ENCODE measurements at regions not wholly inside any gene's neighbourhood (a gene's known extent, or its start where the extent isn't known, plus 50 kb on each side); places are given as distances from the start of the nearest gene placed in this dataset.
"Not testable (repeated sequence)": the region's sequence is repeated elsewhere in the genome, so short reads cannot be mapped to it uniquely, and the experiment has no call there.

GRCh38 chr14:43307836-43308235 is 1199.2 kb downstream of the FSCB start:
- no peaks in the 10 kb centered on the region for H3K4me1 Mint-ChIP-seq (ENCODE audit: low read depth)
- H3K36me3 Mint-ChIP-seq (ENCODE audit: low read depth), result no peaks in the 10 kb centered on the region
- H3K27ac Mint-ChIP-seq, result no peak overlapping the region
- no peaks in the 10 kb centered on the region for H3K27me3 Mint-ChIP-seq (ENCODE audit: insufficient read depth)
- peaks cover 23% of the 10 kb centered on the region for H3K9me3 Mint-ChIP-seq
- no peak overlapping the region for H3K4me3 Mint-ChIP-seq
- intact Hi-C loops (cut with micrococcal nuclease), result no loop called here
- no peak for DNase-seq (ENCODE audit: low spot score)

GRCh38 chr14:43306053-43306452 is 1201.0 kb downstream of the FSCB start:
- Mint-ChIP-seq H3K27ac (no peak overlapping the region), H3K4me3 (no peak overlapping the region), H3K9me3 (peaks cover 10% of the 10 kb centered on the region), H3K4me1 (ENCODE audit: low read depth) (no peaks in the 10 kb centered on the region), H3K27me3 (ENCODE audit: insufficient read depth) (no peaks in the 10 kb centered on the region), H3K36me3 (ENCODE audit: low read depth) (no peaks in the 10 kb centered on the region)
- intact Hi-C loops (cut with micrococcal nuclease), result no loop called here
- no peak for DNase-seq (ENCODE audit: low spot score)

GRCh38 chr14:43297794-43298193 is 1209.3 kb downstream of the FSCB start:
- Mint-ChIP-seq H3K36me3 (ENCODE audit: low read depth) (no peaks in the 10 kb centered on the region), H3K9me3 (peaks cover 26% of the 10 kb centered on the region), H3K4me3 (no peak overlapping the region), H3K27ac (no peak overlapping the region), H3K4me1 (ENCODE audit: low read depth) (no peaks in the 10 kb centered on the region), H3K27me3 (ENCODE audit: insufficient read depth) (no peaks in the 10 kb centered on the region)
- no peak for DNase-seq (ENCODE audit: low spot score)
- intact Hi-C loops (cut with micrococcal nuclease), result no loop called here

GRCh38 chr14:43296061-43296460 is 1211.0 kb downstream of the FSCB start:
- H3K4me1 Mint-ChIP-seq (ENCODE audit: low read depth); H3K36me3 Mint-ChIP-seq (ENCODE audit: low read depth); H3K27me3 Mint-ChIP-seq (ENCODE audit: insufficient read depth); H3K27ac Mint-ChIP-seq; DNase-seq (ENCODE audit: low spot score); H3K4me3 Mint-ChIP-seq; intact Hi-C loops (cut with micrococcal nuclease): not testable (repeated sequence)
- peaks cover 29% of the 10 kb centered on the region for H3K9me3 Mint-ChIP-seq

GRCh38 chr14:43285575-43285974 is 1221.5 kb downstream of the FSCB start:
- H3K27ac Mint-ChIP-seq, result no peak overlapping the region
- no peaks in the 10 kb centered on the region for H3K4me1 Mint-ChIP-seq (ENCODE audit: low read depth)
- no peaks in the 10 kb centered on the region for H3K36me3 Mint-ChIP-seq (ENCODE audit: low read depth)
- intact Hi-C loops (cut with micrococcal nuclease), result no loop called here
- H3K4me3 Mint-ChIP-seq, result no peak overlapping the region
- H3K27me3 Mint-ChIP-seq (ENCODE audit: insufficient read depth), result no peaks in the 10 kb centered on the region
- DNase-seq (ENCODE audit: low spot score), result no peak
- H3K9me3 Mint-ChIP-seq, result peaks cover 15% of the 10 kb centered on the region

GRCh38 chr14:43260056-43260455 is 1247.0 kb downstream of the FSCB start:
- Mint-ChIP-seq H3K36me3 (ENCODE audit: low read depth) (no peaks in the 10 kb centered on the region), H3K27ac (no peak overlapping the region), H3K4me3 (no peak overlapping the region), H3K4me1 (ENCODE audit: low read depth) (no peaks in the 10 kb centered on the region), H3K9me3 (peaks cover 28% of the 10 kb centered on the region), H3K27me3 (ENCODE audit: insufficient read depth) (no peaks in the 10 kb centered on the region)
- intact Hi-C loops (cut with micrococcal nuclease), result no loop called here
- no peak for DNase-seq (ENCODE audit: low spot score)

- H3K9me3 Mint-ChIP-seq, result peaks cover 32% of the 10 kb centered on the region
- no peak overlapping the region for H3K4me3 Mint-ChIP-seq
- DNase-seq (ENCODE audit: low spot score), result no peak
- H3K27me3 Mint-ChIP-seq (ENCODE audit: insufficient read depth), result no peaks in the 10 kb centered on the region
- no peaks in the 10 kb centered on the region for H3K36me3 Mint-ChIP-seq (ENCODE audit: low read depth)
- intact Hi-C loops (cut with micrococcal nuclease), result no loop called here
- no peak overlapping the region for H3K27ac Mint-ChIP-seq
- no peaks in the 10 kb centered on the region for H3K4me1 Mint-ChIP-seq (ENCODE audit: low read depth)
These were observed 1248.7 kb downstream of the FSCB start for GRCh38 chr14:43258396-43258795.

- DNase-seq (ENCODE audit: low spot score); H3K4me1 Mint-ChIP-seq (ENCODE audit: low read depth); H3K27me3 Mint-ChIP-seq (ENCODE audit: insufficient read depth); intact Hi-C loops (cut with micrococcal nuclease); H3K27ac Mint-ChIP-seq; H3K36me3 Mint-ChIP-seq (ENCODE audit: low read depth); H3K4me3 Mint-ChIP-seq: not testable (repeated sequence)
- peaks cover 29% of the 10 kb centered on the region for H3K9me3 Mint-ChIP-seq
These were observed 1250.1 kb downstream of the FSCB start for GRCh38 chr14:43256996-43257395.

- H3K4me3 Mint-ChIP-seq, result no peak overlapping the region
These were observed 1254.2 kb downstream of the FSCB start for GRCh38 chr14:43252866-43253265.

GRCh38 chr14:43249591-43249990 is 1257.5 kb downstream of the FSCB start:
- intact Hi-C loops (cut with micrococcal nuclease), result no loop called here
- H3K9me3 Mint-ChIP-seq, result peaks cover 23% of the 10 kb centered on the region
- DNase-seq (ENCODE audit: low spot score), result no peak
- H3K36me3 Mint-ChIP-seq (ENCODE audit: low read depth), result no peaks in the 10 kb centered on the region
- no peak overlapping the region for H3K4me3 Mint-ChIP-seq
- H3K27ac Mint-ChIP-seq, result no peak overlapping the region
- H3K4me1 Mint-ChIP-seq (ENCODE audit: low read depth), result no peaks in the 10 kb centered on the region
- H3K27me3 Mint-ChIP-seq (ENCODE audit: insufficient read depth), result no peaks in the 10 kb centered on the region

More at GRCh38 chr14:43252866-43253265, 1254.2 kb downstream of the FSCB start:
- DNase-seq (ENCODE audit: low spot score), result no peak
- H3K4me1 Mint-ChIP-seq (ENCODE audit: low read depth), result no peaks in the 10 kb centered on the region
- H3K9me3 Mint-ChIP-seq, result peaks cover 22% of the 10 kb centered on the region
- H3K27me3 Mint-ChIP-seq (ENCODE audit: insufficient read depth), result no peaks in the 10 kb centered on the region
- H3K27ac Mint-ChIP-seq, result no peak overlapping the region
- no peaks in the 10 kb centered on the region for H3K36me3 Mint-ChIP-seq (ENCODE audit: low read depth)
- intact Hi-C loops (cut with micrococcal nuclease), result no loop called here

GRCh38 chr14:43249116-43249515 is 1258.0 kb downstream of the FSCB start:
- H3K4me3 Mint-ChIP-seq, result no peak overlapping the region
- H3K4me1 Mint-ChIP-seq (ENCODE audit: low read depth), result no peaks in the 10 kb centered on the region
- DNase-seq (ENCODE audit: low spot score), result no peak
- H3K9me3 Mint-ChIP-seq, result peaks cover 18% of the 10 kb centered on the region
- H3K36me3 Mint-ChIP-seq (ENCODE audit: low read depth), result no peaks in the 10 kb centered on the region
- intact Hi-C loops (cut with micrococcal nuclease), result no loop called here
- no peaks in the 10 kb centered on the region for H3K27me3 Mint-ChIP-seq (ENCODE audit: insufficient read depth)
- H3K27ac Mint-ChIP-seq, result no peak overlapping the region

- no peak overlapping the region for H3K4me3 Mint-ChIP-seq
- DNase-seq (ENCODE audit: low spot score), result no peak
- no peak overlapping the region for H3K27ac Mint-ChIP-seq
- H3K4me1 Mint-ChIP-seq (ENCODE audit: low read depth), result no peaks in the 10 kb centered on the region
- peaks cover 13% of the 10 kb centered on the region for H3K9me3 Mint-ChIP-seq
- no peaks in the 10 kb centered on the region for H3K36me3 Mint-ChIP-seq (ENCODE audit: low read depth)
- H3K27me3 Mint-ChIP-seq (ENCODE audit: insufficient read depth), result no peaks in the 10 kb centered on the region
- intact Hi-C loops (cut with micrococcal nuclease), result no loop called here
These were observed 1259.2 kb downstream of the FSCB start for GRCh38 chr14:43247877-43248276.

- Mint-ChIP-seq H3K27me3 (ENCODE audit: insufficient read depth) (no peaks in the 10 kb centered on the region), H3K4me3 (no peak overlapping the region), H3K4me1 (ENCODE audit: low read depth) (no peaks in the 10 kb centered on the region), H3K27ac (no peak overlapping the region), H3K9me3 (peaks cover 13% of the 10 kb centered on the region), H3K36me3 (ENCODE audit: low read depth) (no peaks in the 10 kb centered on the region)
- DNase-seq (ENCODE audit: low spot score), result no peak
- intact Hi-C loops (cut with micrococcal nuclease), result no loop called here
These were observed 1262.9 kb downstream of the FSCB start for GRCh38 chr14:43244142-43244625.

GRCh38 chr14:43243168-43243567 is 1263.9 kb downstream of the FSCB start:
- H3K4me3 Mint-ChIP-seq, result no peak overlapping the region
- H3K36me3 Mint-ChIP-seq (ENCODE audit: low read depth), result no peaks in the 10 kb centered on the region
- no peaks in the 10 kb centered on the region for H3K27me3 Mint-ChIP-seq (ENCODE audit: insufficient read depth)
- H3K9me3 Mint-ChIP-seq, result peaks cover 18% of the 10 kb centered on the region
- no peaks in the 10 kb centered on the region for H3K4me1 Mint-ChIP-seq (ENCODE audit: low read depth)
- H3K27ac Mint-ChIP-seq, result no peak overlapping the region
- intact Hi-C loops (cut with micrococcal nuclease), result no loop called here
- DNase-seq (ENCODE audit: low spot score), result no peak
